ENCODE measurements at regions not wholly inside any gene's neighbourhood (a gene's known extent, or its start where the extent isn't known, plus 50 kb on each side); places are given as distances from the start of the nearest gene placed in this dataset.

- DNase-seq: no peak
Measured at GRCh38 chr6:120615238-120615637, 719.0 kb downstream of the TBC1D32 start.

- no peak for DNase-seq
Measured at GRCh38 chr6:120614723-120615122, 719.6 kb downstream of the TBC1D32 start.

GRCh38 chr6:120608826-120609225, 725.5 kb downstream of the TBC1D32 start:
- DNase-seq: no peak

DNA sequence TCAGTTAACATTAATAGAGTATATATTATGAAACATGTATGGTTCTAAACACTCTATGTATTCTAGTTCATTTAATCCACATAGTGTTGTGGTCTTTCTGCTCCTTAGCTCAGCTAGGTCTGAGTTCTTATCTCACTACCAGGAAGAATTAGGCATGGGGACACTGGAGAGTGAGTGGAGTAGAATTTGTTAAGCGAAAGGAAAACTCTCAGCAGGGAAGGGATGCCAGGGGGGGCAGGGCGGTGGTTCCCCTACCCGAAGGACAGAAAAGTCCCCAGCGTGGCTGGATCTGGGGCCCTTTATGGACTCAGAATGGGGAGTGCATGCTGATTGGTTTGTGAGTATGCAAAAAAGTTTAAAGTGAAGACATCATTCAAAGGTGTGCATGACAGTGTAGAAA, 727.5 kb downstream of the TBC1D32 start:
- DNase-seq: no peak

DNA sequence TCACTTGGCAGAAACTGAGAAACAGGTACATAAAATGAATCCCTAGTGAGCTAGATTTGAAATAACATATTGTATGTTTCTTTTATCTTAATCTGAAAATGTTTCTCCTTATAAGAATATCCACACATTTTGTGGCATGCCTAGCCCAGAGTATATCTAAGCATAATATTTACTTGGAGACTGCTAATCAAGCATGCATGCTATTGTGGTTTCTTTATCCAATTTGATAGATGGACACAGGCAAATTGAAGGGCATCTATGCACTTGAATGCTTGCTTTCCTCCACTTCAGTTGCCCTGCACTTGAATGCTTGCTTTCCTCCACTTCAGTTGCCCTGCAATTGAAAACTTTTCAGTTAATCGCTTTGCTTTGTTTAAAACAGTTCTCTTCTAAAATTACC, 729.8 kb downstream of the TBC1D32 start:
- DNase-seq: no peak

- no peak for DNase-seq
Measured at GRCh38 chr6:120590611-120591010, 743.7 kb downstream of the TBC1D32 start.

DNA sequence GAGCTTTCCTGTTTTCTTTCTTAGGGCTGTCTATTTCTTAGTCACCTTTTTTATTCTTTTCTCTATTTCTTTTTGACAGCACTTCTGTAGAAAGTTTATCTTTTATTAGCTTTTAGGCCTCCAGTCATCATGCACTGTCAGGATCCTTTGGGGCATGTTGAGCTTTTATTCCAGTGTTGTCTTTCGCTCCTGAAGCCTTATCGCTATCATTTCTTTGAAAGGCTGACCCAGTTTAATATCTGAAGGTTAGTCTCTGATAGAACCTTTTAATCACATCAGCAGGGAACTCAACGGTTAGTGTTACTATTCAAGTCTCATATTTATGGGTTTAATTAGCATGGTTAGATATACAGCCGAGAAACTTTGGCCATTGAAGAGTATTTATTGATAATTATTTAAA, 745.9 kb downstream of the TBC1D32 start:
- DNase-seq: no peak

DNA sequence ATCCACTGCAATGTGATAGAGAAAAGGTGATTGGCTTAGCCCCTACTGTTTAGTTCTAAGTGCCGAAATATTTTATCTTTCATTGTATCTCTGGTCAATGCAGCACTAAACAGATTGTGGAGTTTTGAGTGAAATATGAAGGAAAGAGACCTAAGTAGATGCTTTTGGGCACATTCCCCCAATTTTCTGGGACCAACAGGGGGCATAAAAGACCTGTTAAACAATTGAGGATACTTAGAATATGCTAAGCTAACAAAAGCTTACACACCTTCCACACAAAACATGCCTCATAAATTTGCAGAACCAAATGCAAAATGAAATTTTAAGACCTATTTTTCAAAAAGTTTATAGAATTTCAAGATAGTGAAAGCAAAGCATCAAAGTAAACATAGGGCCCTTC, 746.9 kb downstream of the TBC1D32 start:
- DNase-seq: no peak

DNA sequence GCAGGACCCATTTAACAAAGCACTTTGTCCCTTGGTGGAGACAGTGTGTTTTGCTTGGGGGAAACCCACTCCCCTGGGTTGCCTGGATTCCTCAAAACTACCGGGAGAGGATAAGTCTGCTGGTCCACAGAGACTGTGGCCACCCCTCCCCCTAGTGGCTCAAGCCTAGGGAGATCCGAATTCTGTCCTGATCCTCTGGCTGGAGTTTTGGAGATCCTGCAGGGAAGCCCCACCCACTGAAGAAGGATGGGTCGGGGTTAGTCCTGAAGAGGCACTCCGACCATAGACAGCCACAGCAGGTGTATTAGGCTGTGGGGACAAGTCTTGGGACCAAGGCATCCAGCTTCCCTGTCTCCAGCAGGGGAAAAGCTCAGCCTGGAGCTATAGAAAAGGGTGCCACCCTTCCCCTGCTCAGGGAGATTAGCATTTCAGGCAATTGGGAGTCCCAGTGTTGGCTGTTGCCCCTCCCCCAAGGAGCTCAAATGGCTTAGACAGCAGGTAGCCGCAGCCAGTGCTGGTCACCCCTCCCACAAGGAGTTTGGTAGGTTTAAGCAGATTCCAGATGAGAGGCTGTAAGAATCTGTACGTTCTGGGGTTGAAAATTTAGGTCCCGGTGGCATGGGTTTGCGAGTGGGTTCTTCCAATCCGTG, 750.0 kb downstream of the TBC1D32 start:
- DNase-seq: no peak

GRCh38 chr6:120576061-120576460, 758.2 kb downstream of the TBC1D32 start:
- no peak for DNase-seq

GRCh38 chr6:120569714-120570113, 764.6 kb downstream of the TBC1D32 start:
- DNase-seq: no peak

GRCh38 chr6:120564779-120565178, 769.5 kb downstream of the TBC1D32 start:
- DNase-seq: no peak

GRCh38 chr6:120558294-120558693, 776.0 kb downstream of the TBC1D32 start:
- no peak for DNase-seq

- no peak for DNase-seq
Measured at GRCh38 chr6:120557554-120557953, 776.7 kb downstream of the TBC1D32 start.

DNA sequence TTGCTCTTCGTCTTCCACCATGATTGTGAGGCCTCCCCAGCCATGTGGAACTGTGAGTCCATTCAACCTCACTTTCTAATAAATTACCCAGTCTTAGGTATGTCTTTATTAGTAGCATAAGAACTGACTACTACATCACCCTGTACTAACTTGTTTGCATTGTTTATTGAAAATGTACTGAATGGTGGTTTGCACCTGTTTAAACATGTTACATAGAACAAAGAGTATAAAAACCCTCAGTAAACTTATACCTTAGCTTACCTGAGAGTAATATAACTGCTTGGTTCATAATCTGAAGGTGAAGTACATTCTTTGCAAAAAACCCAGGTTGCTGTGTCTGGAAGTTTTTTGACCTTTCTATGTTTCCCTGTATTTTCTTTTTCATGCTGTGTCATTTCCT, 777.8 kb downstream of the TBC1D32 start:
- no peak for DNase-seq

DNA sequence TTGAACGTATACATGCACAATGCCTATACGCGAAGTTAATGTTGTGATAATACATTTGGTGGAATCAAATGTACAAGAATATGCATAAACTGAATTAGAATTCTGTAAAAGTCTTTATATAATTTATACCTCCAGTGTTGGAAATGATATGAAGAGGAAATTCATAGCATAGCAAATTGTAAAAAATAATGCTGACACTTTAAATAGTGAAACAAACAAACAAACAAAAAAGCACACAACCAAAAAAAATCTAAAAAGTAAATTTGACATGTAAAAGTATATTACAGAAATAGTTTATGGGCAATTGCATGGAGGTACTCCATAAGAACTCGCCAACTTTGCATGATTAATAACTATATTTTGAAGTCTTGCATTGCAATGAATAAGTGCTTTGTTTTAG, 780.9 kb downstream of the TBC1D32 start:
- no peak for DNase-seq

GRCh38 chr6:120545353-120545752, 788.9 kb downstream of the TBC1D32 start:
- DNase-seq: no peak

DNA sequence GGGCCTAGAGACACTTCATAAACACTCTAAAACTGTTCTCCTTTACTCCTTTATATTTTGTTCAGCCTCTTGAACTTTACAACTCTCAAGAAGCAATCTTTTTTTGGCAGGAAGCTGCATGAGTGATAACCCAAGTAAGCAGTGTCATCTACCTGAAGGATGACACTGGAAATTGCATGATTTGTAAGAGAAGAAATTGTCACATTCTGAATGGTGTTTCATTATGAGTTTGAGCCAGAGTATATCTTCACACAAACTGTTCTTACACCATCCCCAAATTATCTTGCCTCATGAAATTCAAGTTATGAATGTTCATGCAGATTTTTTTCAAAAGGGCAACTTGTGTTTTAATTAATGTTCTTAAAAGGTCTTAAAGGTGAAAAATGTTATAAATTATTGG, 799.3 kb downstream of the TBC1D32 start:
- no peak for DNase-seq

- no peak for DNase-seq
Measured at GRCh38 chr6:120526576-120526975, 807.7 kb downstream of the TBC1D32 start.

DNA sequence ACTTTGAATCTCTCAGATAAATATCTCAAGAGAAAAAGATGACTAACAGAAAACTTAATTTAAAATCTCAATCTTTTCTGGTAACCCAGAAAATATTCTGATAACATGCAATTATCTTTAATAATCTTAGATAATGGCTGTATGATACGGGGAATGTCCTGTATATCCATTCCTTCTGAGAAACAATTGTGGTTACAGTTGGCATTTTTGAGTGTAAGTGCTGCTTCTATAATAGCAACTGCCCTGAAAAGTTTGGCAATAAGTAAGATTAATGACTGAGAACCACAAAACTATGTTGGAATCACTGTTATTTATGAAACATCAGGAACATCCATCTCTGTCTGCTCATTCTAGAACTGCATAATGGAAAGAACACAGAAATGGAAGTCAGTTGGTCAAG, 819.7 kb downstream of the TBC1D32 start:
- no peak for DNase-seq

DNA sequence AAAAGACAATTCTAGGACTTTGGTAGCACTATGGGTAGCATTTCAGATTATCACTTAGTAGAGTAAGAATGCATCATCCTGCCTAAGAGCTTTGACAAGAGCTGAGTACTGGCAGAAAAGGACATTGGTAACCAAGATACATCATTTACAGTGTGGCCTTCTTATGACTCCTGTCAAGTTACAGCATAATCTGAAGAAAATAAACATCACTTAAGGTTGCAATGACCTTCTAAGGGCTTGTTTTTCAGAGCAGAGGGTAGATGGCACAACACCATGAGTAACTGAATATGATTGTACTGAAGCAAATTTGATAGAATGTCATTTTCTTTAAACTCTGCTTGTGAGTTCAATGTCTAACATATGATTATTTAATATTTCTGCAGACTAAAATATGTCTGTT, 822.6 kb downstream of the TBC1D32 start:
- no peak for DNase-seq

DNA sequence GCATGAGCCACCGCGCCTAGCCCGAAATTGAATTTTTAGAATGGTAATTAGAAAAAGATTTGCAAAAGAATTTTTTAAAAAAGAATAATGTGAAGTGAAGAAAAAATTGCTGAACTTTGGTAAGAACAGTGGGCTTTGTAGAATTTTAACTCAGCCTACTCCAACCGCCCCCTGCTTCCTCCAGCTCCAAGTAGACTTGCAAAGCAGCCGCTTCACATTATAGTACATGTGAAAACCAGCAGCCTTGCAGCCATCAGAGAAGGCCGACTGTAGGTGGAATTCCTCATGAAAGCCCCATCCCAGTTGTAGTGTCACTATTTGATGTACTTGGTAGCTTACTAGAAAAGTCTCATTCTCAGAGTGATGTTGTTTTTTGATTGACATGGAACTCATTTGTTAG, 835.6 kb downstream of the TBC1D32 start:
- DNase-seq: no peak

- no peak for DNase-seq
Measured at GRCh38 chr6:120496661-120497060, 837.6 kb downstream of the TBC1D32 start.

DNA sequence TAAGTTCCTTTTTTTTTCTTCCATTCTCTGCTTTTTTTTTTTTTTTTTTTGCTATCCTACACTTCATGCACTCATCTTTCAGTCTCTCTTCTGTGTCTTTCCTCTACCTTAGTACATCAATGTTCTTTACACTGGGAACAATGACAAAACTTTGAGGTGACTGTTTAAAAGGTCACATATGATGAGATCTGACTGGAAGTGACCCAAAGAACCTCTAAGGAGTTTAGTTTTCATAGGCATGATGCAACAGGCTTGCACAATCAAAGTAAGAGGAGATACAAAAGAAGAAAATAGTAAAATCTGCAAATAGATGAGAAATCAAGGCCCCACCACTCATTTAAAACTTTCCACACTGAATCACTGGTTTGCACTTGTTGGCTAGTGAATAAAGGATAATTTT, 840.8 kb downstream of the TBC1D32 start:
- DNase-seq: no peak

DNA sequence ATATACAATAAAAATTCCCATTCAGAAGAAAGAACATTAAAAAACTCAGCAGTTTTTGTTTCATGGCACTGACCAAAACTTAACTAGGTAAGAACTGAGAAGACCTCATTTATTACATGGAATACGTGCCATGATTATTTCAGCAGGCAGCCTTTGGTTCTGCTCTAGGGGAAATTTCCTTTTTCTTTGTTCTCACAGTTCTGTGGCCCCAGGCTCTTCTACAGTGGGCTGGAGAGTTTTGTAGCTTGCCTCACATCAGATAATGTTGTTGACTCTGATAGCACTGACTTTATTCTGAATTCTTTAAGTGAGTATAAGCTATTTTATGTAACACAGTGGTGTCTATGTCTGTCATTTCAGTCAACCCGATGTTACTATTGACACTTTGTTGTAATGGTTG, 844.3 kb downstream of the TBC1D32 start:
- DNase-seq: no peak

GRCh38 chr6:120484146-120484545, 850.1 kb downstream of the TBC1D32 start:
- DNase-seq: no peak

All from CD4-positive, alpha-beta T cell treated with Interleukin-17A for 1 hour (primary cell).